Hematopoietic multipotent progenitor cell treated with erythropoietin and hydrocortisone succinate and interleukin-3 and kit ligand, for 6 days (in vitro differentiated cells): ENCODE measurements at regions not wholly inside any gene's neighbourhood (a gene's known extent, or its start where the extent isn't known, plus 50 kb on each side); places are given as distances from the start of the nearest gene placed in this dataset.
A peak's percentile ranks its signal among the peaks of the same experiment; 100 is the strongest.
"Not testable (repeated sequence)": the region's sequence is repeated elsewhere in the genome, so short reads cannot be mapped to it uniquely, and the experiment has no call there.

Source experiments
- DNase-seq: peaks from one replicate; pipeline ENCODE4 v3.0.0-alpha.2; 2015

DNA sequence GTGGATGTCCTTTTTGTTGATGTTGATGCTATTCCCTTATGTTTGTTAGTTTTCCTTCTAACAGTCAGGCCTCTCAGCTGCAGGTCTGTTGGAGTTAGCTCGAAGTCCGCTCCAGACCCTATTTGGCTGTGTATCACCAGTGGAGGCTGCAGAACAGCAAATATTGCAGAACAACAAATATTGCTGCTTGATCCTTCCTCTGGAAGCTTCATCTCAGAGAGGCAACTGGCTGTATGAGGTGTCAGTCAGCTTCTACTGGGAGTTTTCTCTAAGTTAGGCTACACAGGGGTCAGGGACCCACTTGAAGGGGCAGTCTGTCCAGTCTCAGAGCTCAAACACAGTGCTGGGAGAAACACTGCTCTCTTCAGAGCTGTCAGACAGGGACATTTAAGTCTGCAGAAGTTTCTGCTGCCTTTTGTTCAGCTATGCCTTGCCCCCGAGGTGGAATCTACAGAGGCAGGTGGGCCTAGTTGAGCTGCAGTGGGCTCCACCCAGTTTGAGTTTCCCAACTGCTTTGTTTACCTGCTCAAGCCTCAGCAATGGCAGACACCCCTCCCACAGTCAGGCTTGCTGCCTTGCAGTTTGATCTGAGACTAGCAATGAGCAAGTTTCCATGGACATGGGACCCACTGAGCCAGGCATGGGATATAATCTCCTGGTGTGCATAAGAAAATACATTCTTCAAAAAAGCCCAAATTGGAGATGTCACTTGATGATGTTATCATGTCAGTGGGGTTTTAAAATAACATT lies 99.5 kb downstream of the KDM5D start:
- no peak for DNase-seq

DNA sequence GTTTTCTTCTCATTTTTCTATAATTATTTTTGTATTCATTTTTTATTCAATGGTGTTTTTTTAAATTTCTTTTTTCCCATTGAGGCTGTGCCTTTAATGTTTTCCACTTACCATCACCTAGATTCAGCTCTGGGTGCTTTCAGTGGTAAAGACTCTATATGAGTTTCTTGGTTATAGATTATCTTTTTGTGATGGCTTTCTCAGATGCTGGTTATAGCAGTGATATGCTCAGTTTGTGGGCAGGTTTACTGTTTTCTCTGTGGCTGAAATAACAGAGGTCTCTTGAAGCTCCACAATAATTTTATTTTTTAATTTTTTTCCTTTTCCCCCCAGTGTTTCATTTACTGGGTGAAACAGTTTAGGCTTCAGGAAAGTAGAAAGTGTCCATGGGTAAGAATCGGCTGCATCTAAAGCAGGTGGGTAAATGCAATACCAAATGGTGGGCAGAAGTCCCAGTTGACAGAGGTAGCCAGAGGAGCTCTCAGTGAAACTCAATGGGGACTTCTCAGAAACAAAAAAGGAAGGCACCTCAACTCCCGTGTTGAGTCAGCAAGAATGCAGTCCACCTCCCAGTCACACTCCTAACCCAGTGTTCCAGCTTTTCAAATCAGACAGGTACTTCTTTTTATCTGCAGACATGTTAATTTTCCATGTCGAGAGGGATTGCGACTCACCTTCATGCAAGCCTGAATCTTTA lies 106.7 kb downstream of the KDM5D start:
- no peak for DNase-seq

DNA sequence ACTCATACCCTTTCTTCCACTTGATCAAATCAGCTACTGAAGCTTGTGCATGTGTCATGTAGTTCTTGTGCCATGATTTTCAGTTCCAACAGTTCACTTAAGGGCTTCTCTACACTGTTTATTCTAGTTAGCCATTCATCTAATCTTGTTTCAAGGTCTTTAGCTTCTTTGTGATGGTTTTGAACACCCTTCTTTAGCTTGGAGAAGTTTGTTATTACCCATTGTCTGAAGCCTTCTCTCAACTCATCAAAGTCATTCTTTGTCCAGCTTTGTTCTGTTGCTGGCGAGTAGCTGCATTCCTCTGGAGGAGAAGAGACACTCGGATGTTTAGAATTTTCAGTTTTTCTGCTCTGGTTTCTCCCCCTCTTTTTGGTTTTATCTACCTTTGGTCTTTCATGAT lies 115.6 kb downstream of the KDM5D start:
- DNase-seq = no peak

DNA sequence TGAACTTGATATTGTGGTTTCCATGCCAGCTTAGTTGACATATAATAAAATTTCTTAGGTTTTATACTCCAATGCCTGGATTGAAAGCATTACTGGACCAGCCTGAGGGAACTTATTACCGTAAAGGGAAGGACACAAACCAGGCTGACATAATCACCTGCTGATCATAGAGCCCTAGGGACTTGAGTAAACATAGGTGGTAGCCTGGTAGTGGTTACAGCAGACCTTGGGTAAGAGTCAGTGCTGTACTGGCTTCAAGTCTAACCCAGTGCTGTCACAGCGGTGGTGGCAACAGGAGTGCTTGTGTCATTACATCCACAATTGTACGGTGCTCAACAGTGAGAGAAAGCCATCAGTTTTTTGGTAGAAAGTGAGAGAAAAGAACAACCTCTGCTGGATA lies 122.1 kb downstream of the KDM5D start:
- no peak for DNase-seq

DNA sequence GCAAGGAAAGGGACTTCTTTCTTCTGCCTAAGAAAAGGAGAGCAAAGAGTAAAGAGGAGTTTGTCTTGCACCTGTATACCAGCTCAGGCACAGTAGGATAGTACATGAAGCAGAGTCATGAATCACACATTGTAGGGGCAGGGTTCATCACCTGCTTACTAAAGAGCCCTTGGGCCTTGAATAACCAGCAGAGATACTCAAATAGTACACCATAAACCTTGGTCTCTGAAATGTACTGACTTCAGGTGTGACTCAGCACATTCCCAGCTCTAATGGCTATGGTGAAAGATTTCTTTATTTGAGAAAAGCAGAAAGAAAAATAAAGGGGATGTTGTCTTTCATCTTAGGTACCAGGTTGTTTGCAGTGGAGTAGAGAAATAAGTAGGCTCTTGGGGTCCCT lies 122.8 kb downstream of the KDM5D start:
- no peak for DNase-seq

DNA sequence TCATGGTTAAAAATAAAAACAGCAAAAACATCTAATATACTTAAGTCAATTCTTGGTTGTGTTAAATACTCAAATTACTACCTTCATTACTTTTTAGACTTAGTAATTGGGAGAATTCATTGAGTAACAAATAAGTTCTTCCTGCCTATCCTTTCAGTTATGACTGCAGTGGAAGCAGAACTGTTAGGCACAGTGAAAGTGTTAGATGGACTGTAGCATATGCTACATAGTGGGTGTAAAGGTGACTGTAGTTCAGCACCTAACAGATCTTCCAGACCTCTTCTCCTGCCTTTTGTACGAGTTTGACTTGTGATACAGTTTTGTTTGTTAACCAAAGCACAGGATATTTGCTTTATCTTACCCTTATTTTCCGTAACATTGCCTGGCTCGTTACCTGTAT lies 143.4 kb downstream of the KDM5D start:
- no peak for DNase-seq

DNA sequence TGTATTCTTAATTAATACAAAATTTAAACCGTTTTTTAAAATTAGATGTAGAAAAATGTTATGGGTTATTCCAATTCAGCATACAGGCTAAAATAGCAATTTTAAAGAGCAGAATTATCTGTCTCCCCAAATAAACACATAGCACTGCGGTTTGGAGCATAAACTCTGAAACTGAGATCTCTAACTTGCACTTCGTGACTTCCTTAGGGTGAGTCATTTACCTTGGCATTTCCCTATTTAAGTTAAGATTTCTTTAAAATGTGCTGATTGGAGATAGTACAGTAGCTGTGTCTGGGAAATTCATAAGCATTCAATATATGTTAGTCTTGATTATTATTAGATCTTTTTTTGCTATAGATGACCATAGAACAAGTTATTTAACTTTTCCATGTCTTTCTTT lies 143.8 kb downstream of the KDM5D start:
- no peak for DNase-seq

DNA sequence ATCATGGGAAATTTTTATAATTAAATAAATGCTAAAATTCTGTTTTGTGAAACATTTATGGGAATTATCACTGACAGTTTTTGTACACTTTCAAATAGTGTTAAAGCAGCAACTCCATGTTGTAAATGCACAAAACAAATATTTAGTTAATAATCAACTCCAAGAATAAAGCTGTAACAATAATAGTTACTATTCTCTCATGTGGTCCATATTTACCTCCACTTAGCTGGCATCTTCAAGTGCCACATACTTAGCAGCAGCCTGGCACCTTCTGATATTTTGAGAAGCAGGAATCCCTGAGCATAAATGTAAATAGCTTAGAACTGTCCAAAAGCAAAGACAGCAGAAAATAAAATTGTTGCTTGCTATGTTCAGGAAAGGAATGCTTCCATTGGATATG lies 154.3 kb downstream of the KDM5D start:
- no peak for DNase-seq

DNA sequence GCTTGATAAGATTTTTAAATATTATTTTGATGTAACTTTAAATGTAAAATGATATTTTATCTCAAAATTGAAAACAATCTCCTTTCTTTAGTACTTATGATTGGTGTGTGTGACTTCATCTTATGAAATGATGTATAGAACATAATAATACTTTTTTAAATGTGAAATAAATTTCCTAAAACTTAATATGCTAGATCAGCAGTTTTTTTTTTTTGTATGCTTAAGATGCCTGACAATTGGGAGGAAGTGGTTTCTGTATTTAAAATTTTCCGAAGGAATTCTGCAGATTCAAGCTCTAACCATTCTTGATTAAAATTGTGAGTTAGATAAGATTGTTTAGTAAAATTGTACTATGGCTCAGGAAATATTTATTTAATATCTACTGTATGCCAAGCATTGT lies 154.9 kb downstream of the KDM5D start:
- DNase-seq = no peak

DNA sequence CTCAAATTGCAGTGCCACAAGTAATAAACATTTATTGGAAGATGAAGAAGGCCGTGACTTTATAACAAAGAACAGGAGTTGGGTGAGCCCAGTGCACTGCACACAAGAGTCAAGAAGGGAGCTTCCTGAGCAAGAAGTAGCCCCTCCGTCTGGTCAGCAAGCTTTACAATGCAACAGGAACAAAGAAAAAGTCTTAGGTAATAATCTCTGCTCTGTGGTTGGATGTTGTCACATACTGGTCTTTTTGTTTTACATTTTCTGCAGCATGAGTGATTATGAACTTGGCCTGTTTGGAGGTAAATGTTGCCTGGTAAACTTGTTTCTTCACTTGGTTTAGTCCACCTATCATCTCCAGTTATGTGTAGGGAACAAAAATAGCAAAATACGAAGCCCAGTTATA lies 157.2 kb downstream of the KDM5D start:
- peak; percentile 33 for DNase-seq

DNA sequence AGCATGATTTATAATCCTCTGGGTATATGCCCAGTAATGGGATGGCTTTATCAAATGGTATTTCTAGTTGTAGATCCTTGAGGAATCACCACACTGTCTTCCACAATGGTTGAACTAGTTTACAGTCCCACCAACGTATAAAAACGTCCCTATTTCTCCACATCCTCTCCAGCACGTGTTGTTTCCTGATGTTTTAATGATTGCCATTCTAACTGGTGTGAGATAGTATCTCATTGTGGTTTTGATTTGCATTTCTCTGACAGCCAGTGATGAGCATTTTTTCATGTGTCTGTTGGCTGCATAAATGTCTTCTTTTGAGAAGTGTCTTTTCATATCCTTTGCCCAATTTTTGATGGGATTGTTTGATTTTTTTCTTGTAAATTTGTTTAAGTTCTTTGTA lies 163.5 kb downstream of the KDM5D start:
- DNase-seq = not testable (repeated sequence)

DNA sequence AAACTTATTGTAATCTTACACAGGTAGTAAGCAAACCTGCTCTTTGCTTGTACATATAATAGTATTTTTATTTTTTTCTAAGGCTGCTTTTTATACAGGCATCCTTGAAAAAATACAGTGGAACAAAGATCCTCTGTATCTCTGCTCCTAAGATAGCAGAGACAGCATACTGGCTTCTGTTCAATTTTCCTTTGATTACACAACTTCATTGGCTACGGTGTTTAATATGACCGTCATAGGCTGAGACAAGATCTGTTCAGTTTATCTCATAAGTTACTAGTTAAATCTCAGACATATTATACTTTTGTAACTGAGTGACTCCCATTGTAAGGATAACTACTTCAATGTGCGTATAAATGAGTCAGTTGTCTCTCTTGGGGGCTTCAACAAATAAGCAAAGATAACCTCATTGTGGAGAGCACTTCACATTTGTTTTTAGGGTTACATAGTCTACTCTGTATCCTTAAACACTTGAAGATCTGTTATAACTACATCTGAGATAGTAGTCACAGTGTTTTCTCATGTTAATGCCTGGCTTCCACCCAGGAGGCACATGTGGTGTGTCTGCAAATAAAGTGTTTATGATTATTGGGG lies 166.1 kb downstream of the KDM5D start:
- no peak for DNase-seq

DNA sequence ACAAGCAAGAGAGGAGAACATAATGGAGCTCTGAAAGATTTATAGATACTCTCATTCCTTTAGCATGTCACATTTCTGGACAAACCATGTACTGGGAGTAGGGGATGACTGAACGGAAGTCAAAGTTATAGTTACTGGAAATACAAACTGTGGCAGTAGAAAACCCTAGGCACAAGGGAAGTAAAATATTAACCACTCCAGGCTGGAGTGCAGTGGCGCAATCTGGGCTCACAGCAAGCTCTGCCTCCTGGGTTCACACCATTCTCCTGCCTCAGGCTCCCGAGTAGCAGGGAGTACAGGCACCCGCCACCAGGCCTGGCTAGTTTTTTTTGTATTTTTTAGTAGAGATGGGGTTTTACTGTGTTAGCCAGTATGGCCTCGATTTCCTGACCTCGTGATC lies 167.3 kb downstream of the KDM5D start:
- no peak for DNase-seq

DNA sequence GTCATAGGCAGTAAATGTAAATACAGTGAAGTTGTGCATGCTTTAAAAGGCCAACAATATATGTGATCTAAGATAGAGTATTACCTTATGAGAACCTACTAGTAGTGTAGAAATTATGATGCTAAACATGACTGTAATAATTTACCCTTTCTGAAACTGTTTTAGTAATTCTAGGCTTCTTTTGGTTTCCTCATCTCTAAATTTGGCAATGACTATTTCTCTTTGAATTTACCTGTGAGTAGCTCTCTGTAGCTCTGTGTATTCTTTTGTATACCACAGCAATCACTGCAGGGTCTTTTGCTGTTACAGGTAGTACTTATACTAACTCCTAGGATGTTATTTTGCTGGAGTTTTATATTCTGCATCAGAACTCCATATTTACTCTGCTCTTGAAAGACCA lies 169.6 kb downstream of the KDM5D start:
- no peak for DNase-seq

DNA sequence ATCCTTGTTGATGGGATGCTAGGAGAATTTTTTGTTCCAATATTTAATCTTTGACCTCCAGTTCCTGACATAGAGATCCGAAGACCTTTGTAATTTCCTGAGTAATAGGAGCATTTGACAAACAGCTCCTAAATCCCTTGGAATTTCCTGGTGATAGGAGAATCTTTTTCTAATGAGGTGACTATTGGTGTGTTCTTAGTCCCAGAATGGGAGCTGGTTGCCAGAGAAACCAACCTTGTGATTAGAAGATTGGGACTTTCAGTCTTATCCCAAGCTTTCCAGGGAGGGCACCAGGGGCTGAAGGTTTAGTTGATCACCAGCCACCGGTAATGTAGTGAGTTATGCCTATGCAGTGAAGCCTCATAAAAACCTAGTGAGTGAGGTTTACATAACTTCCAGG lies 170.9 kb downstream of the KDM5D start:
- no peak for DNase-seq

DNA sequence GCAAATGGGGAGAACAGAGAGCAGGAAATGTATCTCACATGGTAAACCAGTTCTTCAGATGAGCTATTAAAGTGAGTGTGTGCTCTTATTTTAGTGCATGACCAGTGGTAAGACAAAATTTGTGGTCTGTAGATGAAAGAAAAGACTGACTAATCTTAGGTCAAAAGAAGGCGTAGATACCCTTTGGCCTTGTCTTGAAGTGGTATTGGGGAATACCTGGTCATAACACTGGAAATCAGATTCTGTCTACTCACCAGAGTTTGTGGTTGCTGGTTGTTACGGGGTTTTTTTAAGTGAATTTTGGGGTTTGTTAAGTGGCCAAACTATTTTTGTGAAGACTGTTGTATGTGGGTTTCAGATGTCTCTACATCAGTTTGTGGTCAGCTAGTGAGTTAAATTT lies 173.5 kb downstream of the KDM5D start:
- DNase-seq = no peak

DNA sequence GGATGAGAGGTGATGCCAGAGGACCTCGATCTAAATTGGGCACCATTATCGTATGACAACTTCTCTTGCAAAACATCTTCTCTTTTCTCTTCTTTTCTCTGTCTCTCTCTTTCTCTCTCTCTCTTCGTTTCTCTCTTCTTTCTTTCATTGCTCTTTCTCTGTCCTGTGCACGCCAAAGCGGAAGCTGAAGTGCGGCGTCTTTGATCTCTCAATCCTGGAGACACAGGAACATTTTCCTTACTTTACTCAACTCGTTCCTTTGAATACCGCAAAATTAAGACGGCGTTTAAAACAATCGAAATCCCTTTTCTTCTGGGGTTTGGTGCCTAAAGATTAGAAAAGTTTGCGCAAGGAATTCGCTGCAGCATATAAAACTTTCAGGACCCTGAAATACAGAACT lies 176.6 kb downstream of the KDM5D start:
- DNase-seq = no peak

DNA sequence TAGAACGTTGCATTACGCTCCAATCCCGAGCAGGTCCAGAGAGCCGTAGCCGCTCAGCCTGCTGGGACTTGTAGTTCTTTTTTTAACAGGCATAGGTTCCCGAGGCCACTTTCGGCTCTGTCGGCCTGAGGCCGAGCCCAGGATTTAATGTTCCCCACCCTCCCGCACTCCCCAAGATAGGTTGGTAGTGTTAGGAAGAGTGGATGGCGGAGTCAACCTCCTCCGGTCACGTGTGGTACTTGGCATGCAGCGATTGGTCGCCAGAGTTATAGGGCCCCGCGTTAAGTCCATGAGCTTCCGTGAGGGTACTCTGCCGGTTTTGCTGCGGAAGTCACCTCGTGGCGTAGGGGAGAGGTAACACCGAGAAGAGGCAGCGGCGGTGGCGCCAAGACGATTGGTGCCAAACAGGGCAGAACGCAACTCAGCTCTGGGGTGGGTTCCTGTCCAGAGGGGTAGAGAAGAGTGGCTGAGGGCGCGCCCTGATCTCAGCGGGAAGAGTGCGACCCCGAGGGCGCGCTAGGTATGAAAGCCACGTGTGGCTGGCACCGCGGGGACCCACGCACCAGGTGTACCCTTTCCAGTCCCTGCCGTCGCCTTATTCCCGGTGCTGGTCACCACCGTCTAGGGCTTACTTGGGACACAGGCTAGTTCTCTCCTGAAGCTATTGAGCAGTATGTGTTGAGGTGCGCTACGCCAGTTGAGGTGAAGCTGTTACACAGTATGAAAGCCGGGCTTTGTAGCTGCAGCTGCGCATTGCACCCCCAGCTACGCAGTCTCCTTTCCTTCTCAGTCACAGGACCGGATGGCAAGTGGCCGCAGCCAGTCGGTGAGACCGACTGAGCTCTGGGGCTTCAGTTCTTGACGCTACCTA lies 177.2 kb downstream of the KDM5D start:
- peak; percentile 93 for DNase-seq

DNA sequence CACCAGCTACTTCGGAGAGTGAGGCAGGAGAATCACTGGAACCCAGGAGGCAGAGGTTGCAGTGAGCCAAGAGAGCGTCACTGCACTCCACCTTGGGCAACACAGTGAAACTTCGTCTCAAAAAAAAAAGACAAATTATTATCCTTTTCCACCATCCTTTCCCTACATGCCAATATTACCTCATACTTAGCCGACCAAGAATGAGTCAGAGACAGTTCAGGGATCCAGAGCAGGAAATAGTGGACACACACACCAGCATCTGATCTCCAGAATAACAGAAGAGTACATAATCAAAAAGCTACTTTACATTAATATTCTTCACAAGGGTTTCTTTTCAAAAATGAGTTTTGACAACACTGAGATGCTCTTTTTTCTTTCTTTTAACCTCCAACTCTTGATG lies 185.4 kb downstream of the KDM5D start:
- DNase-seq = no peak

DNA sequence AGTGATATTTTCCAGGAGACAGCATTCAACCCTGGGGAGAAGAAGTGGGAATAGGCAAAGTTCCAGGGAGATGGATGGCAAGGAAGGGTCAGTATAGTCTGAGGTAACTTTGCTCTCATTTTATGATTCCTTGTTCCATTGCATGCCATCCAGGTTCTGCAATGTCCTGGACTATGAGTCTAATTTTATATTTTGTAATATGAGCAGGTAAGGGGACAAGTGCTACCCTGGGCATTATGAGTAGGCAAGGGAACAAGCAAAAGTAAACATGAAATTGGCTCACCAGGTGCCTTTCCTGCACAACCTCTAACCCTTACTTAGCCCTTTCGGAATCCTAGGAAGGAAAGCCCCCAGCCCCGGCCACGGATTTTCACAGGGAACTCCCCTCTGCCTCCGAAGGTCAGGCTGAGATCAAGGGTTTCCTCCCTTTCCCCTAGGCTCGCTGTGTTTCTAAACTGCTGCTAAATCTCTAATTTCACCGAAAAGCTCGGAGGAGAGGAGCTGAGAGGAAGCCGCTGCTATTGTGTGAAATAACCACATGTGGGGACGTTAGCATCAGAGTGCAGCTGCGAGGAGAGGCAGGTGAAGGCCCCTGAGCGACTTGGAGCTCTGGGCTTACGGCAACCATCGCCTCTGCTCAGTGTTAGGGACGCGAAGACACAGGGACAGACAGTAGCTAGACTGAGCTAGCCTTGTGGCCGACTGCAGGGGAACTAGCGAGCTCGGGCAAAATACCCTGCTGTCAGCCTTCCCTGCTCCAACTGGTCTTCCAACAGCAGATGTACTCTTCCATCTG lies 194.7 kb downstream of the KDM5D start:
- DNase-seq = no peak

DNA sequence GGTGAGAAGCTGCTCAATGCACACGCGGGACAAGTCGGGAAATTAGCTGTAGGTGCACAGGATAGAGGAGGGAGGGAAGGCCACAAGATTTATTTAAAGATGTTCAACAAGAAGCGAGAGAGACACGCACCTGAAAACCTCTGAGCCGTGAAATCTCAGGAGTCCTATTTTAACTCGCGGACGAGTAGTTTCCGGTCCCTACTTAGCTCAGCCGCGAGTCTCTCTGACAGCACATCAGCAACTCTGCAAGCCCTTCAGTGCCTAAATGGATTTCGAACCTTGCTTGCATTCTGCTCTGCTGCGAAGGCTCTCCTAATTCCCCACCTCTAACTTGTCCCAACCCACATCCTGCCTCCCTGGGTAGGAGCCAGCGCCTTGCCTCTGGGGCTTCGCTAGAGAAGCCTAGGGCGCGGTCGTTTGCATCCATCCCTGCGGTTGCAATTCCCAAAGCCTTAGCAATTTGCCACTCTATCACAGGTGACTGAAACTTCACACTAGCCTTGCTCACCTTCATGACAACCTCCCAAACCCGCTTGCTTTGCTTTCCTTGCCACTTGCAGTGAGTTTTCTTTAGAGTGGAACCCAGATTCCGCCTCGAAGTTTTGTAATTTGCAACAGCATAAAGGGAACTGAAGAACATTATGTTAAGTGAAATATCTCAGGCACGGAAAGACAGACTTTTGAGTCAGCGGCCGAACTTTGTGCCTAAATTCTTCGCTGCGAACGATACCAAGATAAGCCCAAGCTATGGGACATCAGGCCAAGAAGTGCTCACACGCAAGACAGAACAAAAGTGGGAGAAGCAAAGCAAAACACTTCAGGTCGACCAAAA lies 202.8 kb downstream of the KDM5D start:
- DNase-seq = no peak

DNA sequence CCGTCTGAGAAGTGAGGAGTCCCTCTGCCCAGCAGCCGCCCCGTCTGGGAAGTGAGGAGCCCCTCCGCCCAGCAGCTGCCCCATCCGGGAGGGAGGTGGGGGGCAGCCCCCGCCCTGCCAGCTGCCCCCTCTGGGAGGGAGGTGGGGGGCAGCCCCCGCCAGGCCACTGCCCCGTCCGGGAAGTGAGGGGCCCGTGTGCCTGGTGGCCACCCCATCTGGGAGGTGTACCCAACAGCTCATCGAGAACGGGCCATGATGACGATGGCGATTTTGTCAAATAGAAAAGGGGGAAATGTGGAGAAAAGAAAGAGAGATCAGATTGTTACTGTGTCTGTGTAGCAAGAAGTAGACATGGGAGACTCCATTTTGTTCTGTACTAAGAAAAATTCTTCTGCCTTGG lies 208.8 kb downstream of the KDM5D start:
- DNase-seq = not testable (repeated sequence)
